Activated CD4-positive, alpha-beta T cell treated with anti-CD3 and anti-CD28 coated beads for 36 hours (primary cell): ENCODE measurements at regions not wholly inside any gene's neighbourhood (a gene's known extent, or its start where the extent isn't known, plus 50 kb on each side); places are given as distances from the start of the nearest gene placed in this dataset.

ENCODE experiments used
- ATAC-seq: fragments of 200-7000 bp; cut with Tn5 transposase; one replicate; pipeline ENCODE4 v1.10.0; 2021; ENCODE audit warnings: mild to moderate bottlenecking, moderate library complexity
- CTCF ChIA-PET: fragments of 350-600 bp; sonication (Branson Sonifier 250); formaldehyde crosslinking; loops from one replicate; lab custom pipeline; 2021; ENCODE audit warnings: antibody characterized with exemption; lab: Charles Lee
- POLR2A ChIA-PET: fragments of 350-600 bp; sonication (Branson Sonifier 250); formaldehyde crosslinking; loops from one replicate; lab custom pipeline; 2021; ENCODE audit warnings: antibody characterized with exemption, inconsistent platforms; lab: Charles Lee
- DNase-seq: peaks from one replicate; pipeline ENCODE4 v3.0.0-alpha.2; 2020
- H3K27ac Mint-ChIP-seq: one replicate; pipeline ENCODE4 v1.8.0; 2021; ENCODE audit warnings: mixed read lengths
- H3K27me3 Mint-ChIP-seq: one replicate; pipeline ENCODE4 v1.8.0; 2021; ENCODE audit warnings: mixed read lengths
- H3K36me3 Mint-ChIP-seq: one replicate; pipeline ENCODE4 v1.8.0; 2021; ENCODE audit warnings: low read depth, mixed read lengths
- H3K4me1 Mint-ChIP-seq: one replicate; pipeline ENCODE4 v1.8.0; 2021; ENCODE audit warnings: mixed read lengths
- H3K4me3 Mint-ChIP-seq: one replicate; pipeline ENCODE4 v1.8.0; 2021; ENCODE audit warnings: mild to moderate bottlenecking, moderate library complexity, mixed read lengths
- H3K9me3 Mint-ChIP-seq: one replicate; pipeline ENCODE4 v1.8.0; 2021; ENCODE audit warnings: low read depth, mixed read lengths
- intact Hi-C, 2 experiments: fragments of 100-400 bp; cut with DNase I in 1 of 2; cut with micrococcal nuclease in 1 of 2; formaldehyde crosslinking; loops; one replicate each; pipeline versions ENCODE4 v1.14.2 to v1.15.1; 2022 to 2024; cut with DNase I, micrococcal nuclease

DNA sequence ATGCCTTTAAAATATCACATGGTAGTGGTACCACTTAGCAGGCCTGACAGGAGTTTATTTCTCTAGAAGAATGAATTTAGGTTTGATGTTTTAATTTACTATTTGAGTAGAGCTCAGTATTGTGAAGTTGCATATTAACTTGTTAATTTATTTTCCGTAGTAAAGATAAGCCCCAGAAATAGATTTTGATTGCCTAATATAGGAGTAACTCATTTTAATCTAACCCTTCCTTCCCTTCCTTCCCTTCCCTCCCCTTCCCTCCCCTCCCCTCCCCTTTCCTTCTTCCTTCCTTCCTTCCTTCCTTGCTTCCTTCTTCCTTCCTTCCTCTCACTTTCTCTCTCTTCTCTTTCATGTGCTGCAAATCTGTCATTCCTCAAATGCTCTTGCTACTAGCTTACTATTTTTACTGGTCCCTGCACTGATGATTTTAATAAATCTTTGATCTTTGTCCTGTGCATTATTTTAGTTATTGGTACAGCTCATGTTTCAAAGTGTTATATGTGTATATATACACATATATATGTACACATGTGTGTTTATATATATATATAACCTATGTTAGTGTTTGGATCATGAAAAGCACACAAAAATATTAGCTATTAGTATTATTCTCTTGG, 862.6 kb upstream of the CNTNAP5 start:
- ATAC-seq, result no peak
- Mint-ChIP-seq H3K27me3 (no peaks in the 10 kb centered on the region), H3K4me3 (no peak overlapping the region), H3K9me3 (peaks cover 9% of the 10 kb centered on the region), H3K4me1 (no peaks in the 10 kb centered on the region), H3K27ac (no peak overlapping the region), H3K36me3 (no peaks in the 10 kb centered on the region)
- no peak for DNase-seq
- ChIA-PET CTCF (no interaction called here), POLR2A (no interaction called here)
- intact Hi-C loops, result no loop called here

DNA sequence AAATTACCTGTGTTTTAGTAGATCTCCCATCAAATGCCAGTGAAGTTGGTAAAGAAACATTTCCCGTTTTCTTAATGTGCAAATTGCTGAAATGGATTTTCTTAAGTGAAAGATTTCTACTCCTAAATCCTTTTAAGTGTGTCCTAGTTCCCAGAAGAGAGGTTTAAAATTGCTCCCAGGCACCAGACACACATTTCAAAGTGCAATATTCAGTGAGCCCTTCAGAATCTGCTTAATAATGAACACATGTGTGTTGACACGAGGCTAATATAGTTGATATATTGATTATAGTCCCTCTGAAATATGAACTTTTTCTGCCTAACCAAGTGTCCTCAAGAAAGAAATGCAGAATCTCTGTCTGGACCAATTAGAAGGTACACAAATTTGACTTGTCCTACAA, 861.7 kb upstream of the CNTNAP5 start:
- ChIA-PET POLR2A (no interaction called here), CTCF (no interaction called here)
- Mint-ChIP-seq H3K4me1 (no peaks in the 10 kb centered on the region), H3K36me3 (no peaks in the 10 kb centered on the region), H3K27ac (no peak overlapping the region), H3K27me3 (no peaks in the 10 kb centered on the region), H3K4me3 (no peak overlapping the region), H3K9me3 (peaks cover 10% of the 10 kb centered on the region)
- ATAC-seq (no peak), DNase-seq (no peak)
- intact Hi-C loops, result no loop called here

DNA sequence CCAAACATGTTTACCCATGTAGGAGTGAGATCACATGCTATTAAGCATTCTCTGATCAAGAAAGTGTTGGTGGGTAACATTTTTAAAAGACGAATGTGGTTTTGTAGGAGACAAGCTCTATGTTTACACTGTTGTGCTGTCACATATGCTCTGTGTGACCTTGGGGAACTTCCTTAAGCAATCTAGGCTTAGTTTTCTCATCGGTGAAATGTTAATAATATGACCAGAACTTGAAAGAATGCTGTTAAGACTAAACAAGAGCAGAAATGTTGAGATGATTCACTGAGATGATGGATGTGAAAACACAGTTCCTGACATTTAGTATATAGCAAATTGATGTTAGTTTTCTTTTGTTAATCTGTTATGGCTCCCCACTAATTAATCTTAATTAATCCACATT, 860.9 kb upstream of the CNTNAP5 start:
- Mint-ChIP-seq H3K4me1 (no peaks in the 10 kb centered on the region), H3K27ac (no peak overlapping the region), H3K36me3 (no peaks in the 10 kb centered on the region), H3K9me3 (peaks cover 15% of the 10 kb centered on the region), H3K27me3 (no peaks in the 10 kb centered on the region), H3K4me3 (no peak overlapping the region)
- DNase-seq, result no peak
- intact Hi-C loops, result no loop called here
- no peak for ATAC-seq
- CTCF ChIA-PET, result interaction anchor here (0.6 to 0.7 kb wide), 2 partner anchors 40 to 1330 kb away, joined by 3 read pairs; no protein-coding TSS in a partner anchor
- POLR2A ChIA-PET, result no interaction called here

DNA sequence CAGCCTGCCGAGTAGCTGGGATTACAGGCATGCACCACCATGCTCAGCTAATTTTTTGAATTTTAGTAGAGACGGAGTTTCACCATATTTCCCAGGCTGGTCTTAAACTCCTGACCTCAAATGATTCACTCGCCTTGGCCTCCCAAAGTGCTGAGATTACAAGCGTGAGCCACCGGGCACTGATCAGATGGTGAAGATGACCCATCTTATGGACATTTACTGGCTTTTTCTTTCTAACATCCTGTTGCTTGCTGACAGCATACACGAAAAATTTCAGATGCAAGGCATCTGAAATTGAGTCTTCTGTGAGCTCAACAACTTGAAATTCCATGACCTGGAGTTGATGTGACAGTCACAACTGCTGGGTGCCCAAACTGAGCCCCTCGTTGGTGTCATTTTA, 859.5 kb upstream of the CNTNAP5 start:
- Mint-ChIP-seq H3K27ac (no peak overlapping the region), H3K4me3 (no peak overlapping the region), H3K36me3 (no peaks in the 10 kb centered on the region), H3K4me1 (no peaks in the 10 kb centered on the region), H3K9me3 (peaks cover 17% of the 10 kb centered on the region), H3K27me3 (no peaks in the 10 kb centered on the region)
- intact Hi-C loops, result no loop called here
- POLR2A ChIA-PET, result no interaction called here
- no peak for DNase-seq
- no peak for ATAC-seq
- CTCF ChIA-PET, result no interaction called here

DNA sequence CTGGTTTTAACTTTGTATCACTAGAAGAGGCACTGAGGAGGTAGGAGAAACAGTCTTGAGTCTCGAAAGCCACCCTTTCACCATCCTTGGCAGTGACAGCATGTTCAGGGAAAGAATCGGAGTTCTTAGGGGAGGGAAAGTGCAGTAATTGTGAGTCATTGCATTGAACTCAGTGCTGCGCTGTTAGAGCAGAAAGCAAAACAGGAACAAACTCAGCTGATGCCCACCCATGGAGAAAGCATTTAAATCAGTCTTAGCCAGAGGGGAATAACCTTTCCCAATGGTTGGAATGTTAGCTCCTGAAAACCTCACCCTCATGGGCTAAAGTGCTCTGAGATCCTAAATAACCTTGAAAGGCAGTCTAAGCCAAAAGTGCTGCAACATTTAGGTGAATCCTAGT, 845.6 kb upstream of the CNTNAP5 start:
- Mint-ChIP-seq H3K9me3 (peaks cover 20% of the 10 kb centered on the region), H3K27ac (no peak overlapping the region), H3K4me1 (no peaks in the 10 kb centered on the region), H3K27me3 (no peaks in the 10 kb centered on the region), H3K36me3 (no peaks in the 10 kb centered on the region), H3K4me3 (no peak overlapping the region)
- intact Hi-C loops, result no loop called here
- ATAC-seq (no peak), DNase-seq (no peak)
- CTCF ChIA-PET, result no interaction called here
- POLR2A ChIA-PET, result no interaction called here

DNA sequence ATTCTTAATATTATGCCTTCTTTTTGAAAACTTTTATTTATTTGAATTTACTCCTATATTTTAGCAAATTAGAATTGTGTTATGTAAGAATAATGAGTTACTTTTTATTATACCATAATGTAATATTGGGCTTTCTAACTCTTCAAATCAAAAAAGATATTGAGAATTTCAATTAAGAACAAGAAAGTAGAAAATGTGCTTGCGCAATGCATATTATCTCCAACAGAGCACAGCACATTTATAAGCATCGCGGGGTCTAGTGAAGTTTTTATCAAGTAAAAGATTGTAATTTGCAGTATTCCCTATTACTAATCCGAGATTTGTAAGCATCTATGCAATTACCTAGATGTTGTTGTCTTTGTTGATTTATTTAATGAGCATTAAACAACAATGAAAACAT, 829.1 kb upstream of the CNTNAP5 start:
- H3K27me3 Mint-ChIP-seq, result no peaks in the 10 kb centered on the region
- ChIA-PET CTCF (no interaction called here), POLR2A (no interaction called here)
- H3K4me1 Mint-ChIP-seq, result no peaks in the 10 kb centered on the region
- H3K36me3 Mint-ChIP-seq, result no peaks in the 10 kb centered on the region
- H3K27ac Mint-ChIP-seq, result no peak overlapping the region
- peaks cover 26% of the 10 kb centered on the region for H3K9me3 Mint-ChIP-seq
- DNase-seq (no peak), ATAC-seq (no peak)
- no peak overlapping the region for H3K4me3 Mint-ChIP-seq
- intact Hi-C loops, result no loop called here

DNA sequence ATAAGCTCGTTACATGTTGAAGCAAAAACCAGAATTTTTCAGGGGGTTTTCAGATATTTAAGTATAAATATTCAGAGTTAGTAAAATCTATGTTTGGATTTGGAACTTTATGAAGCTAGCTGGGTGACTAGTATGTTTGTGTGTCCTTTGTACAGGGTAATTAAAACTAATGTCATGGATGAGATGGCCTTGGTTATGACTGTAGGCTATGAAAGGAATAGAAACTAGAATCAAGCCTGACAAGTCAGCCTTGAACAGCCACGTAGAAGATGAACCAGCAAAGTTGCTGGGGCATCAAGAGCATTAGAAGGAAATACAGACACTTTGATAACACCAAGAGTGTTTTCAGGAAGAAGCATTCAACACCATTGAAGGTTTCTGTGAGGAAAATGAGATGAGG, 825.1 kb upstream of the CNTNAP5 start:
- H3K9me3 Mint-ChIP-seq, result peaks cover 31% of the 10 kb centered on the region
- no peaks in the 10 kb centered on the region for H3K4me1 Mint-ChIP-seq
- no peak overlapping the region for H3K27ac Mint-ChIP-seq
- intact Hi-C loops, result no loop called here
- CTCF ChIA-PET, result no interaction called here
- POLR2A ChIA-PET, result no interaction called here
- DNase-seq (no peak), ATAC-seq (no peak)
- no peak overlapping the region for H3K4me3 Mint-ChIP-seq
- H3K27me3 Mint-ChIP-seq, result no peaks in the 10 kb centered on the region
- H3K36me3 Mint-ChIP-seq, result no peaks in the 10 kb centered on the region

DNA sequence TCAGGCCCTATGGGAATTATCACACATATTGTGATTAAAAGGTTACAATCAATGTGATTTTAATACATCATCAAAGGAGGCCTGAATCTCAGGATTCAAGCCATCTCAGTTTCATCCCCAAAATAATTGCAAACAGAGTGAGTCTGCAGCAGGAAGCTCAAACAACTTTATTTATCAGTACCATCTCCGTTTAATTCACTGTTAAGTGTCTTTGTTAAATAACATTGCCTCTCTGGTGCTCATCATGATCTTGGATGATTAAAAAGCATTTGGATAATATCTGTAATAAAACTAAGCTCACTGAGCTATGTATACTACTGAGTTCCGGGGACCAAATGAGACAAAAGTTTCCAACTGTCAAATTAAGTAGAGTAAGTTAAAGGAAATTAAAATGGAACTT, 817.8 kb upstream of the CNTNAP5 start:
- DNase-seq (no peak), ATAC-seq (no peak)
- ChIA-PET POLR2A (no interaction called here), CTCF (no interaction called here)
- Mint-ChIP-seq H3K36me3 (no peaks in the 10 kb centered on the region), H3K27ac (no peak overlapping the region), H3K9me3 (peaks cover 10% of the 10 kb centered on the region), H3K27me3 (no peaks in the 10 kb centered on the region), H3K4me1 (no peaks in the 10 kb centered on the region), H3K4me3 (no peak overlapping the region)
- intact Hi-C loops, result no loop called here

DNA sequence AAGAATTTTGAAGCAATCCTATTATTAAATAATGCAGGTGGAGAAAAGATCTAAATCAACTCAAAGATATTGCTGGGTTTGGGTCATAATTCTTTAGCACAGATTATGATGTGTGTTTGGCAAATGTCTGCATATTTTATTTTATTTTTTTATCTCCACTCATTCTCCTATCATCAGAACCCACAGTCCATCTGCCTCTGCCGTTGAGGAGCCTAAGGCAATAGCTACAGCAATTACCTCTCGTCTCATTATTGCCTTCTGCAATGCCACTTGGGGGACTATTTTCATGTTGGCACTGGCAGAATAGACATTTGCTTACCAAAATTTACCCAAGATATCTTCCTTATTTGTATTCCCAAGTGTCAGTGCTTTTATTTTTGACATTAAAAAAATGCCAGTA, 815.9 kb upstream of the CNTNAP5 start:
- DNase-seq (no peak), ATAC-seq (no peak)
- H3K9me3 Mint-ChIP-seq, result peaks cover 2% of the 10 kb centered on the region
- intact Hi-C loops, result no loop called here
- ChIA-PET POLR2A (no interaction called here), CTCF (no interaction called here)
- H3K36me3 Mint-ChIP-seq, result no peaks in the 10 kb centered on the region
- no peak overlapping the region for H3K4me3 Mint-ChIP-seq
- no peaks in the 10 kb centered on the region for H3K4me1 Mint-ChIP-seq
- H3K27me3 Mint-ChIP-seq, result no peaks in the 10 kb centered on the region
- no peak overlapping the region for H3K27ac Mint-ChIP-seq

DNA sequence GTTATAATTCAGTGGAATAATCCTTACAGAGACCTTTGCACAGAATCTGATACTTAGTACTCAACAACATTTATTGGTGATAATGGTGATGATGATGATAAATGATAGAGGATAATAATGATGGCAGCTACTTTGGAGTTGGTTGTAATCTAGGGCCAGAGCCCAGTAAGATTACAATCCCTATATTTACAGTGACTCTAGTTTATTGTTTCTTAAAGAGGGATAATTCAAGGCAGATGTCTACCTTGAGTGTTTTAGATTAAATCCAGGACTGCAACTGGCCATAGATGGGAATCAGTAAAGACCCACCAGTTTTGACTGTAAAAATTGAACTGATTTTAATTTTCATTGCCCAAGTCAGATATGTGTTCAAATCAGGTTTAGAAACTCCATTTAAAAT, 813.9 kb upstream of the CNTNAP5 start:
- ChIA-PET CTCF (no interaction called here), POLR2A (no interaction called here)
- Mint-ChIP-seq H3K36me3 (no peaks in the 10 kb centered on the region), H3K4me3 (no peak overlapping the region), H3K9me3 (peaks cover 2% of the 10 kb centered on the region), H3K27me3 (no peaks in the 10 kb centered on the region), H3K27ac (no peak overlapping the region), H3K4me1 (no peaks in the 10 kb centered on the region)
- ATAC-seq, result no peak
- DNase-seq, result no peak
- intact Hi-C loops, result no loop called here

DNA sequence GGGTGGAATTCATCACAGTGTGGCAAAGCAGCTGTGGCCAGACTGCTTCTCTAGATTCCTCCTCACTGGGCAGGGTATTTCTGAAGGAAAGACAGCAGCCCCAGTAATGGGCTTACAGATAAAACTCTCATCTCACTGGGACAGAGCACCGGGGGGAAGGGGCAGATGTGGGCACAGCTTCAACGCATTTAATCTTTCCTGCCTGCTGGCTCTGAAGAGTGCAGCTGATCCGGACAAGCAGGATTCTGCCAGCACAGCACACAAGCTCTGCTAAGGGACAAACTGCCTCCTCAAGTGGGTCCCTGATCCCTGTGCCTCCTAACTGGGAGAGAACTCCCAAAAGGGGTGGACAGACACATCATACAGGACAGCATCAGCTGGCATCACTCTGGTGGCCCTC, 779.9 kb upstream of the CNTNAP5 start:
- CTCF ChIA-PET, result interaction anchor here (1.0 kb wide), 1 partner anchor 34 kb away, joined by 3 read pairs; no protein-coding TSS in a partner anchor
- H3K4me3 Mint-ChIP-seq, result no peak overlapping the region
- H3K27ac Mint-ChIP-seq, result no peak overlapping the region
- H3K27me3 Mint-ChIP-seq, result no peaks in the 10 kb centered on the region
- ATAC-seq, result no peak
- H3K4me1 Mint-ChIP-seq, result no peaks in the 10 kb centered on the region
- intact Hi-C loops, result no loop called here
- H3K36me3 Mint-ChIP-seq, result no peaks in the 10 kb centered on the region
- POLR2A ChIA-PET, result no interaction called here
- DNase-seq, result no peak
- H3K9me3 Mint-ChIP-seq, result peaks cover 22% of the 10 kb centered on the region

DNA sequence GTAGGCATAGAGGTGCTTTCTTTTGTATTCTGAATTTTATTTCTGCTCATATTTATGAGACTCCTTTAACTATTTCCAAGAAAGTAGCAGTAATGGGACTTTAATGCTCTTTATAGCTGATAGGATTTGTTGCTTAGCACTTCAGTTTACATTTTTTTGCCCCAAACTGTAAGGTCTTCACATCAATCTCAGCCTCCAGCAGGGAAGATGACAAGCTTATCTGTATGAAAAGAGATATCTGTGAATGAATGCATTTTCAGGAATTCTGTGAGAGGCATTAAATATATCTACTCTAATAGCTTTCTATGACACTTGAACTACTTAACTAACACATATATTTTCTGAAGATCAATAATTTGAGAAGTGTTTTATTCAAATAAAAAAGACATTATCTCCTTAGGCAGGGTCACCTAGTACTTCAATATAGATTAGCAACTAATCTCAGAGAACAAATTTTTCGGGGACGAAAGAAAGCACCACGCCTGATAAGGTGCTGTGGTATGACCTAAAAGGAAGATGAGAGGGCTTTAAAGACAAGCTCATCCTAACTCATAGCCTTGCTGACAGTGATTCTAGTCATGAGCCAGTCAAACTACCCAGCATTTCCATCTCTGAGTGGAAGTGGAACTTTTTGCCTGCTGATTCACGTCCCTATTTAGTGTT, 766.1 kb upstream of the CNTNAP5 start:
- ATAC-seq, result no peak

More for the DNA sequence above, 766.1 kb upstream of the CNTNAP5 start:
- CTCF ChIA-PET, result no interaction called here
- no peak for DNase-seq
- Mint-ChIP-seq H3K27me3 (no peaks in the 10 kb centered on the region), H3K27ac (no peak overlapping the region), H3K4me1 (no peaks in the 10 kb centered on the region), H3K9me3 (peaks cover 11% of the 10 kb centered on the region), H3K36me3 (no peaks in the 10 kb centered on the region), H3K4me3 (no peak overlapping the region)
- POLR2A ChIA-PET, result no interaction called here
- intact Hi-C loops, result no loop called here
